ENCODE measurements at regions not wholly inside any gene's neighbourhood (a gene's known extent, or its start where the extent isn't known, plus 50 kb on each side); places are given as distances from the start of the nearest gene placed in this dataset.

DNA sequence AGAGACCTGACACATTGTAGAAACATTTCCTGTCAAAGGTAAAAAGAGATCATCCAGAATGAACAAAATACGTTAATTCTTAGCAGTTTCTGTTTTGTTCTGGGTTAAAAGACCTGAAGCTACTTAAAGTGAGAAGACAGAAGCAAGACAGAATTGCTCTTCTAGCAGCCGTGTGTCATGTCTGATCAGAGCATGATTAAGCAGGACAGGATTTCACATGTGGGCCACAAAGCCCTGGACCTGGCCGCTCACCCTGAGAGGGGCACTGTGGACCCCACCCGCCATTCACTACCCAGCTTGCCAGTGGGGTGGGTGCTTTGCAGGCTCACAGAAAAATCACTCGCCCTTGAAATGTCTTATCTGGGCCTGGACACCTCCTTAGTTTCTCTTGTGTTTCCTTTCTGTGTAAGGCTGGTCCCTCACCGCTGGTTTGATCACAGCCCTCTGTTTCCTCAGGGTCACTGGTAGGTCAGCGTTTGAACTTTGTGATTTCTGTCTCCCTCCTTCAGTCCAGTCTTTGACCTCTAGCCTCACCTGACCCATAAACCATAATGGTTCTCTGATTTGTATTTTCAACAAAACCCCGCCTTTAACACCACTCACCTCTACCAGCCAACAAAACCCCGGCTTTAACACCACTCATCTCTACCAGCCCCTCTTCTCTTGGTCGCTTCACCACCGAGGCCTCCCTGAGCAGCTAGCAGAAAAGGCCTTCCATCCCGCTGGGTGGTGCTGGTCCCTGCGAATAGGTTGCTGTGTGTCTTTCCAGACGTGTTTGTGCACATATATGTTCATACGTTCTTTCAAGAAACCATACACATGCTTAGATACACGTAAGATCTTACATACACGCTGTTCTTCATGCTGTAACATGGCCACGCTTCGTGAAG is 185.0 kb downstream of the OR4M2 start:
- Histone ChIP-seq H3K9me3 (replicated peaks; ENCODE audit: control insufficient read depth, insufficient read depth, low read length) (peaks cover 21% of the 10 kb centered on the region), H3K4me1 (ENCODE audit: control insufficient read depth, extremely low read depth, insufficient read depth, low read length) (no peaks in the 10 kb centered on the region), H4K20me1 (replicated peaks; ENCODE audit: control insufficient read depth, extremely low read depth, insufficient read depth, low read length) (no peaks in the 10 kb centered on the region), H3K36me3 (ENCODE audit: control insufficient read depth in 2 of 2, extremely low read depth in 1 of 2, insufficient read depth in 2 of 2, low read length in 2 of 2) (no peaks in the 10 kb centered on the region), H3K4me2 (ENCODE audit: insufficient read depth, low read length) (no peak overlapping the region), H3K4me3 (replicated peaks in 1 of 3; ENCODE audit: insufficient read depth in 1 of 3, low read depth in 1 of 3, low read length in 3 of 3) (no peak overlapping the region), H3K27me3 (ENCODE audit: control insufficient read depth in 2 of 2, insufficient read depth in 2 of 2, low read length in 2 of 2) (no peaks in the 10 kb centered on the region), H3K9ac (replicated peaks; ENCODE audit: extremely low read depth, insufficient read depth, low read length) (no peak overlapping the region), H3K27ac (ENCODE audit: insufficient read depth, low read depth, low read length) (no peak overlapping the region), H3K9me1 (replicated peaks; ENCODE audit: control insufficient read depth, extremely low read depth, insufficient read depth, low read length) (no peaks in the 10 kb centered on the region), H2AFZ (ENCODE audit: low read depth, low read length) (no peak overlapping the region), H3K79me2 (ENCODE audit: control insufficient read depth, insufficient read depth, low read length) (no peaks in the 10 kb centered on the region)
- no TSS peak for BruUV-seq (replicated peaks)
- no peak for FAIRE-seq
- DNase-seq (ENCODE audit: low read depth, low spot score): no peak
- CTCF ChIA-PET: no interaction called here
- TF ChIP-seq MAX (IDR thresholded peaks at IDR 0.05; ENCODE audit: insufficient read depth, insufficient read length) (no peak), JUN (IDR thresholded peaks at IDR 0.05; ENCODE audit: borderline replicate concordance, insufficient read depth, insufficient read length, low read depth) (no peak), MYC (IDR thresholded peaks at IDR 0.05; ENCODE audit: low read depth, low read length) (no peak)
- intact Hi-C loops (cut with micrococcal nuclease) (no loop called here), dilution Hi-C loops (cut with MboI; ENCODE audit: extremely low pct_ligation_motif_present, low sequenced_read_pairs) (no loop called here)
- POLR2A ChIA-PET: no interaction called here

DNA sequence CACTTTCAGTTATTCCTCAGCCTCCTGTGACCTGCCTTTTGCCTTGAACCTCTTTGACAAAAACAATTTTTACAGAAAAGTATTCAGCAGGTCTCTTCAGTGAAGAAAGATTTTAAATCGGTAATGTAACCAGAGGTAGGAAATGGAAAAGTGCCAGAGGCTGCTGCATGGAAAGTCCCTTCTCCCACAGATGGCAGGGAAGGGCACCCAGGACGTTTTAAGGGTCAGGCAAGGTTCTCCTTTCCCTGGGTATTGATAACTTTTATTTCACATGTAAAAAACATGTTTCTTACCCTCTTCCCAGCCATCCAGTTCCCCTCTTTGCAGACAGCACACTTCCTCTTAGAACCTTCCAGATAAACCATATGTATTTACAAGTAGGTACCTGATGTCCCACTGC is 185.6 kb downstream of the OR4M2 start:
- Histone ChIP-seq H3K27ac (ENCODE audit: insufficient read depth, low read depth, low read length) (no peak overlapping the region), H3K9me1 (replicated peaks; ENCODE audit: control insufficient read depth, extremely low read depth, insufficient read depth, low read length) (no peaks in the 10 kb centered on the region), H3K9me3 (replicated peaks; ENCODE audit: control insufficient read depth, insufficient read depth, low read length) (peaks cover 21% of the 10 kb centered on the region), H3K4me3 (replicated peaks in 1 of 3; ENCODE audit: insufficient read depth in 1 of 3, low read depth in 1 of 3, low read length in 3 of 3) (no peak overlapping the region), H3K4me2 (ENCODE audit: insufficient read depth, low read length) (no peak overlapping the region), H3K4me1 (ENCODE audit: control insufficient read depth, extremely low read depth, insufficient read depth, low read length) (no peaks in the 10 kb centered on the region), H3K27me3 (ENCODE audit: control insufficient read depth in 2 of 2, insufficient read depth in 2 of 2, low read length in 2 of 2) (no peaks in the 10 kb centered on the region), H3K9ac (replicated peaks; ENCODE audit: extremely low read depth, insufficient read depth, low read length) (no peak overlapping the region), H3K36me3 (ENCODE audit: control insufficient read depth in 2 of 2, extremely low read depth in 1 of 2, insufficient read depth in 2 of 2, low read length in 2 of 2) (no peaks in the 10 kb centered on the region), H3K79me2 (ENCODE audit: control insufficient read depth, insufficient read depth, low read length) (no peaks in the 10 kb centered on the region), H4K20me1 (replicated peaks; ENCODE audit: control insufficient read depth, extremely low read depth, insufficient read depth, low read length) (no peaks in the 10 kb centered on the region), H2AFZ (ENCODE audit: low read depth, low read length) (no peak overlapping the region)
- FAIRE-seq (no peak), DNase-seq (ENCODE audit: low read depth, low spot score) (no peak)
- POLR2A ChIA-PET: no interaction called here
- no TSS peak for BruUV-seq (replicated peaks)
- intact Hi-C loops (cut with micrococcal nuclease) (no loop called here), dilution Hi-C loops (cut with MboI; ENCODE audit: extremely low pct_ligation_motif_present, low sequenced_read_pairs) (no loop called here)
- CTCF ChIA-PET: no interaction called here
- no peak for TF ChIP-seq POLR2A (IDR thresholded peaks at IDR 0.05; ENCODE audit: low read depth, low read length)
- no peak for TF ChIP-seq JUN (IDR thresholded peaks at IDR 0.05; ENCODE audit: borderline replicate concordance, insufficient read depth, insufficient read length, low read depth)
- no peak for TF ChIP-seq FOS (IDR thresholded peaks at IDR 0.05; ENCODE audit: borderline replicate concordance, insufficient read depth, low read length)
- no peak for TF ChIP-seq GATA2 (IDR thresholded peaks at IDR 0.05; ENCODE audit: insufficient read depth, insufficient read length, low read depth, low read length)
- TF ChIP-seq MAX (IDR thresholded peaks at IDR 0.05; ENCODE audit: insufficient read depth, insufficient read length): no peak
- TF ChIP-seq POLR2AphosphoS5 (IDR thresholded peaks at IDR 0.05; ENCODE audit: insufficient read depth, low read depth, low read length): no peak
- TF ChIP-seq, protein P1, sequence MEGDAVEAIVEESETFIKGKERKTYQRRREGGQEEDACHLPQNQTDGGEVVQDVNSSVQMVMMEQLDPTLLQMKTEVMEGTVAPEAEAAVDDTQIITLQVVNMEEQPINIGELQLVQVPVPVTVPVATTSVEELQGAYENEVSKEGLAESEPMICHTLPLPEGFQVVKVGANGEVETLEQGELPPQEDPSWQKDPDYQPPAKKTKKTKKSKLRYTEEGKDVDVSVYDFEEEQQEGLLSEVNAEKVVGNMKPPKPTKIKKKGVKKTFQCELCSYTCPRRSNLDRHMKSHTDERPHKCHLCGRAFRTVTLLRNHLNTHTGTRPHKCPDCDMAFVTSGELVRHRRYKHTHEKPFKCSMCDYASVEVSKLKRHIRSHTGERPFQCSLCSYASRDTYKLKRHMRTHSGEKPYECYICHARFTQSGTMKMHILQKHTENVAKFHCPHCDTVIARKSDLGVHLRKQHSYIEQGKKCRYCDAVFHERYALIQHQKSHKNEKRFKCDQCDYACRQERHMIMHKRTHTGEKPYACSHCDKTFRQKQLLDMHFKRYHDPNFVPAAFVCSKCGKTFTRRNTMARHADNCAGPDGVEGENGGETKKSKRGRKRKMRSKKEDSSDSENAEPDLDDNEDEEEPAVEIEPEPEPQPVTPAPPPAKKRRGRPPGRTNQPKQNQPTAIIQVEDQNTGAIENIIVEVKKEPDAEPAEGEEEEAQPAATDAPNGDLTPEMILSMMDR (IDR thresholded peaks at IDR 0.05; ENCODE audit: extremely low read depth in 1 of 2, insufficient read depth in 1 of 2, low read depth in 1 of 2, low read length in 2 of 2): no peak
- no peak for TF ChIP-seq EZH2 (IDR thresholded peaks at IDR 0.05; ENCODE audit: borderline replicate concordance, low read depth, low read length, severe bottlenecking)
- no peak for TF ChIP-seq MYC (IDR thresholded peaks at IDR 0.05; ENCODE audit: low read depth, low read length)
